Testis (tissue), 2 donors: ENCODE measurements at regions not wholly inside any gene's neighbourhood (a gene's known extent, or its start where the extent isn't known, plus 50 kb on each side); places are given as distances from the start of the nearest gene placed in this dataset.

ENCODE experiments used
- DNase-seq: peaks from one replicate; pipeline ENCODE4 v3.0.0-alpha.2; 2019
- H3K27ac ChIP-seq, 2 donors: fragments of 200-600 bp; sonication (generic); one replicate each; pipeline ENCODE4 v1.5.1; 2019
- H3K27me3 ChIP-seq: fragments of 200-600 bp; sonication (generic); one replicate; pipeline ENCODE4 v1.5.1; 2019
- H3K36me3 ChIP-seq: fragments of 200-600 bp; sonication (generic); one replicate; pipeline ENCODE4 v1.5.1; 2017; ENCODE audit warnings: low read depth; ENCODE audit errors: missing control alignments
- H3K4me1 ChIP-seq: fragments of 200-600 bp; sonication (generic); one replicate; pipeline ENCODE4 v1.5.1; 2019
- H3K4me3 ChIP-seq, 2 donors: fragments of 200-600 bp; sonication (generic); one replicate each; pipeline ENCODE4 v1.5.1; 2017 to 2019
- H3K9me3 ChIP-seq: fragments of 200-600 bp; sonication (generic); one replicate; pipeline ENCODE4 v1.5.1; 2017
- CTCF ChIP-seq, 3 experiments: fragments of 450-650 bp in 2 of 3; fragments of 200-600 bp in 1 of 3; sonication (generic) in 1 of 3; IDR thresholded peaks; one replicate each; pipeline ENCODE4 v1.5.1; 2016 to 2019; ENCODE audit warnings: antibody characterized with exemption in 3 of 3, mild to moderate bottlenecking in 2 of 3, moderate library complexity in 1 of 3
- POLR2A ChIP-seq: fragments of 450-650 bp; IDR thresholded peaks from one replicate; pipeline ENCODE4 v1.6.1; 2017; ENCODE audit warnings: antibody characterized with exemption, mild to moderate bottlenecking, moderate library complexity
- WGBS, 2 donors: methylation state at CpG; one replicate each; pipeline ENCODE4 v1.1.5; 2018; 5-methylcytosine and 5-hydroxymethylcytosine counted together
- intact Hi-C: fragments of 100-400 bp; cut with DNase I; formaldehyde crosslinking; loops from one replicate; pipeline ENCODE4 v1.15.1; 2023; ENCODE audit warnings: low total_unique reads

- Histone ChIP-seq H3K27me3 (no peaks in the 10 kb centered on the region), H3K4me3 (no peak overlapping the region), H3K27ac (no peak overlapping the region), H3K9me3 (no peaks in the 10 kb centered on the region), H3K36me3 (no peaks in the 10 kb centered on the region), H3K4me1 (no peaks in the 10 kb centered on the region)
- no peak for DNase-seq
- 76 to 81% methylated on average over 4 of the region's 4 CpGs for WGBS, 2 donors
- TF ChIP-seq CTCF (IDR thresholded peaks at IDR 0.05) (no peak), POLR2A (no peak)
- intact Hi-C loops, result no loop called here
Observed at GRCh38 chr9:13778631-13779030, 499.1 kb upstream of the MPDZ start.

- intact Hi-C loops, result no loop called here
- Histone ChIP-seq H3K4me3 (no peak overlapping the region), H3K9me3 (no peaks in the 10 kb centered on the region), H3K27ac (no peak overlapping the region), H3K4me1 (no peaks in the 10 kb centered on the region), H3K36me3 (no peaks in the 10 kb centered on the region), H3K27me3 (no peaks in the 10 kb centered on the region)
- TF ChIP-seq POLR2A, result no peak
- TF ChIP-seq CTCF (IDR thresholded peaks at IDR 0.05), result no peak
- 79 to 80% methylated on average over 3 of the region's 3 CpGs for WGBS, 2 donors
- DNase-seq, result no peak
Observed at GRCh38 chr9:13770956-13771355, 491.5 kb upstream of the MPDZ start.

- Histone ChIP-seq H3K27ac (no peak overlapping the region), H3K4me3 (no peak overlapping the region), H3K4me1 (no peaks in the 10 kb centered on the region), H3K9me3 (no peaks in the 10 kb centered on the region), H3K27me3 (no peaks in the 10 kb centered on the region), H3K36me3 (no peaks in the 10 kb centered on the region)
- TF ChIP-seq CTCF (IDR thresholded peaks at IDR 0.05) (no peak), POLR2A (no peak)
- no peak for DNase-seq
- intact Hi-C loops, result no loop called here
- 79 to 94% methylated on average over 1 of the region's 1 CpG for WGBS, 2 donors
Observed at GRCh38 chr9:13769641-13770040, 490.1 kb upstream of the MPDZ start.

- WGBS, 2 donors, result 84 to 92% methylated on average over 3 of the region's 3 CpGs
- Histone ChIP-seq H3K36me3 (no peaks in the 10 kb centered on the region), H3K9me3 (no peaks in the 10 kb centered on the region), H3K27me3 (no peaks in the 10 kb centered on the region), H3K27ac (no peak overlapping the region), H3K4me1 (no peaks in the 10 kb centered on the region), H3K4me3 (no peak overlapping the region)
- no peak for DNase-seq
- TF ChIP-seq POLR2A, result no peak
- TF ChIP-seq CTCF (IDR thresholded peaks at IDR 0.05), result no peak
- intact Hi-C loops, result no loop called here
Observed at GRCh38 chr9:13769006-13769405, 489.5 kb upstream of the MPDZ start.

GRCh38 chr9:13762209-13762608, 482.7 kb upstream of the MPDZ start:
- H3K27ac ChIP-seq, result no peak overlapping the region
- intact Hi-C loops, result no loop called here
- H3K4me3 ChIP-seq, result no peak overlapping the region
- TF ChIP-seq CTCF (IDR thresholded peaks at IDR 0.05), result no peak
- no peak for TF ChIP-seq POLR2A
- H3K4me1 ChIP-seq, result no peaks in the 10 kb centered on the region
- H3K9me3 ChIP-seq, result no peaks in the 10 kb centered on the region
- 83 to 94% methylated on average over 3 of the region's 3 CpGs for WGBS, 2 donors
- H3K27me3 ChIP-seq, result no peaks in the 10 kb centered on the region
- no peak for DNase-seq
- no peaks in the 10 kb centered on the region for H3K36me3 ChIP-seq
